A549 (cell line): ENCODE measurements at regions not wholly inside any gene's neighbourhood (a gene's known extent, or its start where the extent isn't known, plus 50 kb on each side); places are given as distances from the start of the nearest gene placed in this dataset.

Source experiments
- CBX2 ChIP-seq: fragments of 200-600 bp; sonication (generic); IDR thresholded peaks from 2 replicates; pipeline ENCODE4 v1.6.1; 2016; ENCODE audit warnings: low read depth, mild to moderate bottlenecking, borderline replicate concordance
- EP300 ChIP-seq, 2 experiments: fragments of >200 bp; sonication (Bioruptor Twin); formaldehyde crosslinking; IDR thresholded peaks; 2 replicates in 1 of 2; 3 replicates in 1 of 2; pipeline ENCODE4 v1.6.1; 2016 to 2017
- MAX ChIP-seq: IDR thresholded peaks from 2 replicates; pipeline ENCODE4 v1.6.1; 2012
- RFX5 ChIP-seq: fragments of 450-650 bp; IDR thresholded peaks from 2 replicates; pipeline ENCODE4 v1.7.1; 2014; ENCODE audit warnings: antibody characterized with exemption, mild to moderate bottlenecking, moderate library complexity

- TF ChIP-seq EP300 (IDR thresholded peaks at IDR 0.05): no peak
- no peak for TF ChIP-seq MAX
- TF ChIP-seq RFX5: no peak
- TF ChIP-seq CBX2: no peak
Measured at GRCh38 chr1:68361346-68361910, 88.3 kb downstream of the RPE65 start.
